Gastrocnemius medialis (tissue), 4 donors: ENCODE measurements at regions not wholly inside any gene's neighbourhood (a gene's known extent, or its start where the extent isn't known, plus 50 kb on each side); places are given as distances from the start of the nearest gene placed in this dataset.

Source experiments
- ATAC-seq, 2 donors: fragments of 150-250 bp; one replicate each; pipeline ENCODE4 v1.9.1; 2016
- DNase-seq, 2 donors: peaks; one replicate each; pipeline ENCODE4 v3.0.0-alpha.2; 2019
- H3K27ac ChIP-seq, 4 donors: fragments of 200-600 bp; sonication (generic); 1 replicate in 1 of 4; 2 replicates in 3 of 4; pipeline ENCODE4 v1.5.1; 2016 to 2018; ENCODE audit warnings: mild to moderate bottlenecking in 2 of 4, moderate library complexity in 1 of 4
- H3K27me3 ChIP-seq, 3 donors: fragments of 200-600 bp; sonication (generic) in 2 of 3; 1 replicate in 1 of 3; 2 replicates in 2 of 3; pipeline versions ENCODE4 v1.5.1 to v1.6.0; 2016 to 2019; ENCODE audit warnings: mild to moderate bottlenecking in 1 of 3, moderate library complexity in 1 of 3
- H3K36me3 ChIP-seq, 2 donors: fragments of 200-600 bp; sonication (generic) in 1 of 2; one replicate each; pipeline ENCODE4 v1.5.1; 2017 to 2018
- H3K4me1 ChIP-seq, 2 donors: fragments of 200-600 bp; sonication (generic) in 1 of 2; one replicate each; pipeline ENCODE4 v1.5.1; 2016 to 2017; ENCODE audit warnings: mild to moderate bottlenecking in 2 of 2
- H3K4me3 ChIP-seq, 4 donors: fragments of 200-600 bp; sonication (generic) in 3 of 4; 1 replicate in 1 of 4; 2 replicates in 3 of 4; pipeline ENCODE4 v1.5.1; 2016 to 2019; ENCODE audit warnings: mild to moderate bottlenecking in 2 of 4
- H3K9me3 ChIP-seq, 3 donors: fragments of 200-600 bp; sonication (generic) in 2 of 3; 1 replicate in 1 of 3; 2 replicates in 2 of 3; pipeline ENCODE4 v1.5.1; 2016 to 2019
- CTCF ChIP-seq, 5 experiments: fragments of 450-650 bp in 3 of 5; fragments of 200-600 bp in 2 of 5; sonication (generic) in 2 of 5; IDR thresholded peaks in 4 of 5; conservative IDR thresholded peaks in 1 of 5; 1 replicate in 4 of 5; 2 replicates in 1 of 5; pipeline ENCODE4 v1.5.1; 2016 to 2019; ENCODE audit warnings: antibody characterized with exemption in 5 of 5, mild to moderate bottlenecking in 3 of 5, moderate library complexity in 3 of 5
- POLR2A ChIP-seq, 2 donors: fragments of 450-650 bp; IDR thresholded peaks; one replicate each; pipeline ENCODE4 v1.6.1; 2017; ENCODE audit warnings: antibody characterized with exemption in 2 of 2, mild to moderate bottlenecking in 2 of 2, moderate library complexity in 2 of 2
- in situ Hi-C, 4 donors: fragments of 200-750 bp; cut with MboI; loops; one replicate each; pipeline versions ENCODE4 v1.15.0 to v1.8.0; 2017; ENCODE audit warnings: low sequenced_read_pairs in 4 of 4
- intact Hi-C: fragments of 100-400 bp; cut with DNase I; formaldehyde crosslinking; loops from one replicate; pipeline ENCODE4 v1.15.1; 2023; ENCODE audit warnings: low total_unique reads

- Histone ChIP-seq H3K27ac (no peak overlapping the region), H3K9me3 (no peaks in the 10 kb centered on the region), H3K27me3 (peaks cover 20 to 32% (median 26%) of the 10 kb centered on the region in 3 donors), H3K4me1 (no peaks in the 10 kb centered on the region), H3K4me3 (no peak overlapping the region), H3K36me3 (no peaks in the 10 kb centered on the region)
- no peak for ATAC-seq
- intact Hi-C loops, result no loop called here
- in situ Hi-C loops, result no loop called here
- TF ChIP-seq POLR2A (IDR thresholded peaks at IDR 0.05), result no peak
- no peak for TF ChIP-seq CTCF (IDR thresholded peaks at IDR 0.05 in 4 of 5, conservative IDR thresholded peaks at IDR 0.05 in 1 of 5)
- no peak for DNase-seq
Measured at GRCh38 chr2:16011621-16011960, 71.2 kb downstream of the MYCN start.

- Histone ChIP-seq H3K27ac (no peak overlapping the region), H3K4me3 (no peak overlapping the region), H3K36me3 (no peaks in the 10 kb centered on the region), H3K9me3 (no peaks in the 10 kb centered on the region), H3K4me1 (no peaks in the 10 kb centered on the region), H3K27me3 (peaks cover 20 to 32% (median 26%) of the 10 kb centered on the region in 3 donors)
- in situ Hi-C loops, result no loop called here
- no peak for ATAC-seq
- DNase-seq, result no peak
- TF ChIP-seq POLR2A (IDR thresholded peaks at IDR 0.05) (no peak), CTCF (IDR thresholded peaks at IDR 0.05 in 4 of 5, conservative IDR thresholded peaks at IDR 0.05 in 1 of 5) (no peak)
- intact Hi-C loops, result no loop called here
Measured at GRCh38 chr2:16010951-16011620, 70.7 kb downstream of the MYCN start.

GRCh38 chr2:16010011-16010410 lies 69.7 kb downstream of the MYCN start:
- Histone ChIP-seq H3K4me1 (no peaks in the 10 kb centered on the region), H3K4me3 (no peak overlapping the region), H3K27ac (no peak overlapping the region), H3K36me3 (no peaks in the 10 kb centered on the region), H3K9me3 (no peaks in the 10 kb centered on the region), H3K27me3 (peaks cover 20 to 27% (median 26%) of the 10 kb centered on the region in 3 donors)
- intact Hi-C loops (no loop called here), in situ Hi-C loops (no loop called here)
- no peak for TF ChIP-seq POLR2A (IDR thresholded peaks at IDR 0.05)
- no peak for ATAC-seq
- DNase-seq, result no peak

- intact Hi-C loops (no loop called here), in situ Hi-C loops (no loop called here)
- Histone ChIP-seq H3K4me1 (no peaks in the 10 kb centered on the region), H3K27ac (no peak overlapping the region), H3K27me3 (peaks cover 18 to 24% (median 23%) of the 10 kb centered on the region in 3 donors), H3K4me3 (no peak overlapping the region), H3K9me3 (no peaks in the 10 kb centered on the region), H3K36me3 (no peaks in the 10 kb centered on the region)
- TF ChIP-seq CTCF (IDR thresholded peaks at IDR 0.05 in 4 of 5, conservative IDR thresholded peaks at IDR 0.05 in 1 of 5), result no peak
- TF ChIP-seq POLR2A (IDR thresholded peaks at IDR 0.05), result no peak
- ATAC-seq, result no peak
- DNase-seq, result no peak
Measured at GRCh38 chr2:16009560-16009959, 69.2 kb downstream of the MYCN start.

GRCh38 chr2:16008856-16009255 lies 68.5 kb downstream of the MYCN start:
- no peaks in the 10 kb centered on the region for H3K36me3 ChIP-seq
- intact Hi-C loops, result no loop called here
- no peaks in the 10 kb centered on the region for H3K9me3 ChIP-seq
- H3K4me1 ChIP-seq, result no peaks in the 10 kb centered on the region
- ATAC-seq (no peak), DNase-seq (no peak)
- no peak for TF ChIP-seq CTCF (IDR thresholded peaks at IDR 0.05 in 4 of 5, conservative IDR thresholded peaks at IDR 0.05 in 1 of 5)
- no peak for TF ChIP-seq POLR2A (IDR thresholded peaks at IDR 0.05)
- H3K27me3 ChIP-seq, result peaks cover 14 to 23% (median 17%) of the 10 kb centered on the region in 3 donors
- H3K27ac ChIP-seq, result no peak overlapping the region
- no peak overlapping the region for H3K4me3 ChIP-seq
- in situ Hi-C loops, result no loop called here
